HG02588 (cell line): ENCODE measurements at regions not wholly inside any gene's neighbourhood (a gene's known extent, or its start where the extent isn't known, plus 50 kb on each side); places are given as distances from the start of the nearest gene placed in this dataset.

Experiments used
- ATAC-seq: cut with Tn5 transposase; IDR thresholded peaks from one replicate; pipeline ENCODE4 v1.9.1; 2021; ENCODE audit warnings: mild to moderate bottlenecking, moderate library complexity; ENCODE audit not compliant: unreplicated experiment

- ATAC-seq, result no peak
Measured at GRCh38 chr6:14361956-14362587, 244.5 kb downstream of the CD83 start.

GRCh38 chr6:14364370-14364769 lies 246.8 kb downstream of the CD83 start:
- ATAC-seq, result no peak

- ATAC-seq, result no peak
Measured at GRCh38 chr6:14365393-14365792, 247.8 kb downstream of the CD83 start.

GRCh38 chr6:14366315-14366714 lies 248.7 kb downstream of the CD83 start:
- no peak for ATAC-seq

GRCh38 chr6:14366872-14367271 lies 249.3 kb downstream of the CD83 start:
- no peak for ATAC-seq

GRCh38 chr6:14367296-14367695 lies 249.7 kb downstream of the CD83 start:
- ATAC-seq, result no peak

GRCh38 chr6:14369717-14370116 lies 252.1 kb downstream of the CD83 start:
- ATAC-seq, result no peak

GRCh38 chr6:14371530-14371929 lies 254.0 kb downstream of the CD83 start:
- ATAC-seq, result no peak

- ATAC-seq, result no peak
Measured at GRCh38 chr6:14372734-14373489, 255.3 kb downstream of the CD83 start.

GRCh38 chr6:14373648-14374437 lies 256.3 kb downstream of the CD83 start:
- no peak for ATAC-seq

- no peak for ATAC-seq
Measured at GRCh38 chr6:14375930-14376329, 258.4 kb downstream of the CD83 start.

- ATAC-seq, result no peak
Measured at GRCh38 chr6:14379568-14379967, 262.0 kb downstream of the CD83 start.

- ATAC-seq, result no peak
Measured at GRCh38 chr6:14380086-14380820, 262.7 kb downstream of the CD83 start.

- ATAC-seq, result no peak
Measured at GRCh38 chr6:14380901-14381828, 263.6 kb downstream of the CD83 start.

- ATAC-seq, result peak; percentile 57
Measured at GRCh38 chr6:14381829-14382677, 264.5 kb downstream of the CD83 start.

GRCh38 chr6:14382678-14383236 lies 265.2 kb downstream of the CD83 start:
- no peak for ATAC-seq

GRCh38 chr6:14383393-14384174 lies 266.0 kb downstream of the CD83 start:
- no peak for ATAC-seq
